K562 (cell line): ENCODE measurements at regions not wholly inside any gene's neighbourhood (a gene's known extent, or its start where the extent isn't known, plus 50 kb on each side); places are given as distances from the start of the nearest gene placed in this dataset.

Experiments used
- ATAC-seq: fragments of 200-7000 bp; cut with Tn5 transposase; 3 replicates; pipeline ENCODE4 v1.9.1; 2020; ENCODE audit warnings: moderate library complexity
- BruUV-seq: library from RNA; stranded (reverse); fragments of 400-500 nt; replicated peaks from 2 replicates; lab custom pipeline; 2021; lab: Mats Ljungman, UMichigan
- CTCF ChIA-PET: fragments of 300-600 bp; formaldehyde crosslinking; extraction: SDS; loops from one replicate; lab custom pipeline; 2021; ENCODE audit warnings: low intra/inter-chr PET ratio; lab: Yijun Ruan, JAX
- POLR2A ChIA-PET: fragments of 300-600, 350-650 bp; sonication (Branson Sonifier 250); formaldehyde crosslinking; extraction: SDS; loops from one replicate; lab custom pipeline; 2021; ENCODE audit warnings: antibody characterized with exemption, inconsistent platforms; lab: Yijun Ruan, JAX
- DNase-seq, 4 experiments: peaks; one replicate each; pipeline versions ENCODE4 v3.0.0 to v3.0.0-alpha.2; 2011 to 2018; ENCODE audit warnings: low spot score in 3 of 4, mixed read lengths in 3 of 4; ENCODE audit errors: extremely low read depth in 1 of 4
- FAIRE-seq: peaks from 2 replicates; lab custom pipeline; 2011; peaks lifted over from hg19 to GRCh38; lab: Jason Lieb, UNC
- H2AFZ ChIP-seq: 2 replicates; pipeline ENCODE4 v1.6.0; 2011; ENCODE audit warnings: low read depth, low read length, control low read depth, inconsistent platforms
- H3K27ac ChIP-seq: fragments of 200-600 bp; 3 replicates; pipeline ENCODE4 v1.8.0; 2011; ENCODE audit warnings: low read depth, mild to moderate bottlenecking, control low read depth, inconsistent platforms, low read length, moderate library complexity, mixed read lengths; ENCODE audit errors: extremely low read depth
- H3K27me3 ChIP-seq, 2 experiments: fragments of 300-600 bp in 1 of 2; 2 replicates in 1 of 2; 3 replicates in 1 of 2; pipeline versions ENCODE4 v1.6.0 to v1.8.0; 2011; ENCODE audit warnings: inconsistent platforms in 2 of 2, low read length in 2 of 2, mild to moderate bottlenecking in 1 of 2, mixed read lengths in 1 of 2, moderate library complexity in 1 of 2; ENCODE audit not compliant: control insufficient read depth in 2 of 2, insufficient read depth in 2 of 2
- H3K36me3 ChIP-seq: fragments of 300-600 bp; 3 replicates; pipeline ENCODE4 v1.8.0; 2011; ENCODE audit warnings: mild to moderate bottlenecking, low read length, inconsistent platforms; ENCODE audit not compliant: control insufficient read depth, insufficient read depth
- H3K4me1 ChIP-seq, 2 experiments: fragments of 200-600 bp in 1 of 2; replicated peaks in 1 of 2; 2 replicates in 1 of 2; 3 replicates in 1 of 2; pipeline versions ENCODE4 v1.5.1 to v1.8.0; 2011; ENCODE audit warnings: inconsistent platforms in 2 of 2, low read length in 2 of 2, mild to moderate bottlenecking in 1 of 2, mixed read lengths in 1 of 2, moderate library complexity in 1 of 2; ENCODE audit not compliant: control insufficient read depth in 2 of 2, insufficient read depth in 2 of 2
- H3K4me2 ChIP-seq: 2 replicates; pipeline ENCODE4 v1.6.1; 2011; ENCODE audit warnings: low read length, control low read depth, inconsistent platforms, mixed read lengths; ENCODE audit not compliant: insufficient read depth
- H3K4me3 ChIP-seq: fragments of 200-600 bp; sonication (generic), shearing (Covaris generic); 2 replicates; pipeline ENCODE4 v1.5.1; 2016; ENCODE audit warnings: control low read depth, inconsistent platforms
- H3K79me2 ChIP-seq: fragments of 200-600 bp; 3 replicates; pipeline ENCODE4 v1.8.0; 2011; ENCODE audit warnings: low read length, inconsistent platforms; ENCODE audit not compliant: control insufficient read depth, insufficient read depth
- H3K9ac ChIP-seq, 2 experiments: 2 replicates each; pipeline versions ENCODE4 v1.6.0 to v1.6.1; 2011; ENCODE audit warnings: low read depth in 2 of 2, low read length in 2 of 2, control low read depth in 1 of 2, inconsistent platforms in 1 of 2, mild to moderate bottlenecking in 1 of 2, mixed read lengths in 1 of 2; ENCODE audit not compliant: insufficient read depth in 1 of 2
- H3K9me1 ChIP-seq: one replicate; pipeline ENCODE4 v1.6.0; 2011; ENCODE audit warnings: inconsistent platforms, mild to moderate bottlenecking, low read length, moderate library complexity; ENCODE audit not compliant: control insufficient read depth, insufficient read depth
- H3K9me3 ChIP-seq: replicated peaks from 2 replicates; pipeline ENCODE4 v1.5.1; 2011; ENCODE audit warnings: low read depth, low read length, inconsistent platforms; ENCODE audit not compliant: control insufficient read depth, insufficient read depth
- H4K20me1 ChIP-seq: replicated peaks from 2 replicates; pipeline ENCODE4 v1.6.1; 2011; ENCODE audit warnings: low read length, inconsistent platforms, mixed read lengths; ENCODE audit not compliant: control insufficient read depth, insufficient read depth
- ADNP ChIP-seq: fragments of 200-800 bp; sonication (Bioruptor generic); IDR thresholded peaks from 2 replicates; pipeline ENCODE4 v1.6.1; 2016; ENCODE audit warnings: missing genetic modification characterization, missing compliant biosample characterization
- ARHGAP35 ChIP-seq: fragments of 450-650 bp; IDR thresholded peaks from 2 replicates; pipeline ENCODE4 v1.6.1; 2018; ENCODE audit not compliant: partially characterized antibody
- COPS2 ChIP-seq: fragments of 450-650 bp; conservative IDR thresholded peaks from 2 replicates; pipeline ENCODE4 v1.6.1; 2016; ENCODE audit warnings: mild to moderate bottlenecking, moderate library complexity
- ETV5 ChIP-seq: sonication (generic); formaldehyde crosslinking; IDR thresholded peaks from 2 replicates; pipeline ENCODE4 v1.4.0; 2020; ENCODE audit warnings: low read depth, mild to moderate bottlenecking, missing genetic modification reagents
- FOXP1 ChIP-seq: sonication (generic); formaldehyde crosslinking; IDR thresholded peaks from 2 replicates; pipeline ENCODE4 v1.8.0; 2022; ENCODE audit warnings: mild to moderate bottlenecking, missing genetic modification reagents
- GABPB2 ChIP-seq: fragments of 250-450 bp; sonication (Bioruptor Pico); conservative IDR thresholded peaks from 2 replicates; pipeline ENCODE4 v1.5.1; 2021; ENCODE audit warnings: mild to moderate bottlenecking
- HMG20B ChIP-seq: fragments of 250-450 bp; sonication (Bioruptor Pico); IDR thresholded peaks from 2 replicates; pipeline ENCODE4 v1.5.0; 2021; ENCODE audit warnings: mild to moderate bottlenecking
- IRF2 ChIP-seq: sonication (generic); formaldehyde crosslinking; IDR thresholded peaks from 2 replicates; pipeline ENCODE4 v1.8.1; 2022; ENCODE audit warnings: mild to moderate bottlenecking, missing genetic modification reagents
- KLF13 ChIP-seq: fragments of 450-650 bp; IDR thresholded peaks from 2 replicates; pipeline ENCODE4 v1.6.1; 2016; ENCODE audit warnings: missing genetic modification characterization, low read depth, mild to moderate bottlenecking, missing compliant biosample characterization, moderate library complexity, borderline replicate concordance
- MCM3 ChIP-seq: fragments of 450-650 bp; IDR thresholded peaks from 2 replicates; pipeline ENCODE4 v1.6.1; 2016
- MEIS2 ChIP-seq: fragments of 450-650 bp; IDR thresholded peaks from 2 replicates; pipeline ENCODE4 v1.6.1; 2014; ENCODE audit warnings: mild to moderate bottlenecking; ENCODE audit not compliant: partially characterized antibody
- NR2F6 ChIP-seq: fragments of 450-650 bp; formaldehyde crosslinking; IDR thresholded peaks from 2 replicates; pipeline ENCODE4 v1.4.0; 2020; ENCODE audit warnings: mild to moderate bottlenecking
- POLR2A ChIP-seq: fragments of 450-650 bp; conservative IDR thresholded peaks from 2 replicates; pipeline ENCODE4 v1.6.1; 2016
- POLR2B ChIP-seq: fragments of 450-650 bp; IDR thresholded peaks from 2 replicates; pipeline ENCODE4 v1.6.1; 2018; ENCODE audit warnings: low read depth; ENCODE audit not compliant: partially characterized antibody
- RAD21 ChIP-seq, 2 experiments: fragments of 250-450 bp in 1 of 2; fragments of 450-650 bp in 1 of 2; sonication (Bioruptor Pico) in 1 of 2; formaldehyde crosslinking in 1 of 2; IDR thresholded peaks in 1 of 2; conservative IDR thresholded peaks in 1 of 2; 2 replicates each; pipeline versions ENCODE4 v1.4.0 to v1.8.0; 2020 to 2022; ENCODE audit warnings: mild to moderate bottlenecking in 2 of 2, moderate library complexity in 1 of 2
- SMAD1 ChIP-seq: fragments of 150-350 bp; IDR thresholded peaks from 2 replicates; pipeline ENCODE4 v1.6.1; 2014; ENCODE audit warnings: low read length, low read depth; ENCODE audit not compliant: partially characterized antibody
- ZNF12 ChIP-seq: sonication (generic); formaldehyde crosslinking; IDR thresholded peaks from 2 replicates; pipeline ENCODE4 v1.4.0; 2020; ENCODE audit warnings: mild to moderate bottlenecking, missing genetic modification reagents
- ZNF311 ChIP-seq: fragments of 250-450 bp; sonication (Bioruptor Pico); IDR thresholded peaks from 2 replicates; pipeline ENCODE4 v1.4.0; 2020; ENCODE audit warnings: mild to moderate bottlenecking, moderate library complexity
- ZNF740 ChIP-seq, 3 experiments: fragments of 200-800 bp in 1 of 3; sonication (Bioruptor generic) in 1 of 3; sonication (generic) in 1 of 3; formaldehyde crosslinking in 1 of 3; IDR thresholded peaks; 2 replicates each; pipeline versions ENCODE4 v1.6.1 to v1.8.0; 2016 to 2022; ENCODE audit warnings: mild to moderate bottlenecking in 2 of 3, missing compliant biosample characterization in 2 of 3, missing genetic modification characterization in 2 of 3, missing genetic modification reagents in 1 of 3
- WGBS: fragments of 100-300 bp; shearing (Covaris generic); methylation state at CpG from one replicate; pipeline ENCODE4 v1.1.6; 2016; ENCODE audit warnings: low coverage, mixed read lengths; ENCODE audit not compliant: insufficient coverage; ENCODE audit errors: missing lambda C conversion rate; 5-methylcytosine and 5-hydroxymethylcytosine counted together
- in situ Hi-C: fragments of 300-500 bp; cut with MboI; formaldehyde crosslinking; loops from 4 replicates; pipeline ENCODE4 v1.15.0; 2018; ENCODE audit warnings: inconsistent platforms, mixed read lengths
- intact Hi-C: fragments of 100-400 bp; cut with micrococcal nuclease; formaldehyde crosslinking; loops from 2 replicates; pipeline ENCODE4 v1.14.2; 2022
- TF ChIP-seq, protein P1 (sequence below): fragments of 450-650 bp; IDR thresholded peaks from 2 replicates; pipeline ENCODE4 v1.7.0; 2016; ENCODE audit warnings: borderline replicate concordance

- no TSS peak for BruUV-seq
- TF ChIP-seq RAD21 (CRISPR knock-in tag; conservative IDR thresholded peaks at IDR 0.05 in 1 of 2, IDR thresholded peaks at IDR 0.05 in 1 of 2) (no peak), NR2F6 (CRISPR knock-in tag) (no peak), KLF13 (tag) (no peak), MCM3 (no peak), ADNP (tag) (no peak), COPS2 (no peak), POLR2A (no peak), ZNF12 (CRISPR knock-in tag) (no peak), MEIS2 (no peak), ETV5 (CRISPR knock-in tag) (no peak), POLR2B (no peak), IRF2 (CRISPR knock-in tag) (no peak), SMAD1 (no peak), ARHGAP35 (no peak), GABPB2 (no peak), FOXP1 (CRISPR knock-in tag) (no peak), ZNF740 (CRISPR knock-in tag; IDR thresholded peaks at IDR 0.05) (no peak), ZNF740 (tag; IDR thresholded peaks at IDR 0.05) (no peak), HMG20B (CRISPR knock-in tag) (no peak), ZNF311 (CRISPR knock-in tag) (no peak)
- TF ChIP-seq, protein P1, sequence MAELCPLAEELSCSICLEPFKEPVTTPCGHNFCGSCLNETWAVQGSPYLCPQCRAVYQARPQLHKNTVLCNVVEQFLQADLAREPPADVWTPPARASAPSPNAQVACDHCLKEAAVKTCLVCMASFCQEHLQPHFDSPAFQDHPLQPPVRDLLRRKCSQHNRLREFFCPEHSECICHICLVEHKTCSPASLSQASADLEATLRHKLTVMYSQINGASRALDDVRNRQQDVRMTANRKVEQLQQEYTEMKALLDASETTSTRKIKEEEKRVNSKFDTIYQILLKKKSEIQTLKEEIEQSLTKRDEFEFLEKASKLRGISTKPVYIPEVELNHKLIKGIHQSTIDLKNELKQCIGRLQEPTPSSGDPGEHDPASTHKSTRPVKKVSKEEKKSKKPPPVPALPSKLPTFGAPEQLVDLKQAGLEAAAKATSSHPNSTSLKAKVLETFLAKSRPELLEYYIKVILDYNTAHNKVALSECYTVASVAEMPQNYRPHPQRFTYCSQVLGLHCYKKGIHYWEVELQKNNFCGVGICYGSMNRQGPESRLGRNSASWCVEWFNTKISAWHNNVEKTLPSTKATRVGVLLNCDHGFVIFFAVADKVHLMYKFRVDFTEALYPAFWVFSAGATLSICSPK, result no peak
- H3K27ac ChIP-seq, result no peak overlapping the region
- H3K9ac ChIP-seq, result no peak overlapping the region
- no peak overlapping the region for H2AFZ ChIP-seq
- ChIA-PET POLR2A (no interaction called here), CTCF (no interaction called here)
- intact Hi-C loops (no loop called here), in situ Hi-C loops (no loop called here)
- no peaks in the 10 kb centered on the region for H3K79me2 ChIP-seq
- no peaks in the 10 kb centered on the region for H3K9me1 ChIP-seq
- no peak overlapping the region for H3K4me3 ChIP-seq
- DNase-seq, result no peak
- no peaks in the 10 kb centered on the region for H3K4me1 ChIP-seq
- H3K36me3 ChIP-seq, result no peaks in the 10 kb centered on the region
- no peaks in the 10 kb centered on the region for H3K27me3 ChIP-seq
- no peaks in the 10 kb centered on the region for H4K20me1 ChIP-seq
- no peak overlapping the region for H3K4me2 ChIP-seq
- H3K9me3 ChIP-seq, result no peaks in the 10 kb centered on the region
- no peak for ATAC-seq
- 0% methylated on average over 7 of the region's 7 CpGs for WGBS
- FAIRE-seq, result no peak
These were observed 89.1 kb downstream of the RHOU start for GRCh38 chr1:228824366-228824765.
